HEK293T (cell line): ENCODE measurements at regions not wholly inside any gene's neighbourhood (a gene's known extent, or its start where the extent isn't known, plus 50 kb on each side); places are given as distances from the start of the nearest gene placed in this dataset.

Experiments used
- CTCF ChIA-PET: fragments of 350-600 bp; formaldehyde crosslinking; extraction: SDS; loops from one replicate; lab custom pipeline; 2021; ENCODE audit warnings: antibody characterized with exemption, inconsistent platforms; lab: Yijun Ruan, JAX
- POLR2A ChIA-PET: fragments of 350-600 bp; formaldehyde crosslinking; extraction: SDS; loops from one replicate; lab custom pipeline; 2020; ENCODE audit warnings: antibody characterized with exemption, inconsistent platforms; lab: Yijun Ruan, JAX
- DNase-seq: peaks from one replicate; pipeline ENCODE4 v3.0.0; 2012; ENCODE audit warnings: mixed read lengths; ENCODE audit errors: extremely low spot score
- ARNT ChIP-seq: fragments of 450-650 bp; IDR thresholded peaks from 2 replicates; pipeline ENCODE4 v1.6.1; 2017; ENCODE audit warnings: mild to moderate bottlenecking
- BHLHE40 ChIP-seq: fragments of 450-650 bp; IDR thresholded peaks from 2 replicates; pipeline ENCODE4 v1.6.1; 2016; ENCODE audit warnings: mild to moderate bottlenecking, moderate library complexity, borderline replicate concordance
- CTBP1 ChIP-seq: fragments of 450-650 bp; IDR thresholded peaks from 2 replicates; pipeline ENCODE4 v1.6.1; 2016; ENCODE audit warnings: borderline replicate concordance
- ELF4 ChIP-seq: fragments of 450-650 bp; IDR thresholded peaks from 2 replicates; pipeline ENCODE4 v1.6.1; 2017; ENCODE audit warnings: antibody characterized with exemption
- FOXA1 ChIP-seq: fragments of 450-650 bp; IDR thresholded peaks from 2 replicates; pipeline ENCODE4 v1.6.1; 2016; ENCODE audit warnings: mild to moderate bottlenecking
- FOXK2 ChIP-seq: fragments of 450-650 bp; IDR thresholded peaks from 2 replicates; pipeline ENCODE4 v1.6.1; 2016; ENCODE audit warnings: mild to moderate bottlenecking
- FOXM1 ChIP-seq: fragments of 450-650 bp; IDR thresholded peaks from 2 replicates; pipeline ENCODE4 v1.6.1; 2017; ENCODE audit warnings: mild to moderate bottlenecking, borderline replicate concordance
- HDGF ChIP-seq: fragments of 450-650 bp; IDR thresholded peaks from 2 replicates; pipeline ENCODE4 v1.6.1; 2017; ENCODE audit warnings: antibody characterized with exemption, borderline replicate concordance
- L3MBTL2 ChIP-seq: fragments of 450-650 bp; conservative IDR thresholded peaks from 2 replicates; pipeline ENCODE4 v1.6.1; 2016; ENCODE audit warnings: mild to moderate bottlenecking
- LEF1 ChIP-seq: fragments of 450-650 bp; IDR thresholded peaks from 2 replicates; pipeline ENCODE4 v1.6.1; 2017; ENCODE audit warnings: mild to moderate bottlenecking, borderline replicate concordance
- NFRKB ChIP-seq: fragments of 450-650 bp; IDR thresholded peaks from 2 replicates; pipeline ENCODE4 v1.6.1; 2016; ENCODE audit warnings: mild to moderate bottlenecking, moderate library complexity
- PKNOX1 ChIP-seq: fragments of 450-650 bp; IDR thresholded peaks from 2 replicates; pipeline ENCODE4 v1.6.1; 2016
- SP1 ChIP-seq: fragments of 450-650 bp; IDR thresholded peaks from 2 replicates; pipeline ENCODE4 v1.6.1; 2017
- SUZ12 ChIP-seq: fragments of 450-650 bp; IDR thresholded peaks from 2 replicates; pipeline ENCODE4 v1.6.1; 2016; ENCODE audit warnings: mild to moderate bottlenecking
- TARDBP ChIP-seq: fragments of 450-650 bp; IDR thresholded peaks from 2 replicates; pipeline ENCODE4 v1.6.1; 2016
- ZNF384 ChIP-seq: fragments of 450-650 bp; IDR thresholded peaks from 2 replicates; pipeline ENCODE4 v1.6.1; 2016

GRCh38 chr17:72553051-72553755 lies 432.4 kb downstream of the SOX9 start:
- ChIA-PET POLR2A (no interaction called here), CTCF (interaction anchor here (0.5 kb wide), 1 partner anchor 8 kb away, joined by 3 read pairs; no protein-coding TSS in a partner anchor)
- DNase-seq: no peak
- TF ChIP-seq FOXK2 (no peak), NFRKB (no peak), BHLHE40 (no peak), ELF4 (no peak), ARNT (no peak), TARDBP (no peak), FOXM1 (no peak), CTBP1 (no peak), SUZ12 (no peak), HDGF (no peak), PKNOX1 (no peak), SP1 (no peak), FOXA1 (no peak), ZNF384 (no peak), L3MBTL2 (no peak), LEF1 (no peak)

GRCh38 chr17:72554508-72554907 lies 433.7 kb downstream of the SOX9 start:
- ChIA-PET POLR2A (no interaction called here), CTCF (no interaction called here)
- TF ChIP-seq SUZ12 (no peak), FOXK2 (no peak), NFRKB (no peak), FOXM1 (no peak), TARDBP (no peak), ZNF384 (no peak)
- DNase-seq: no peak

GRCh38 chr17:72555052-72555451 lies 434.2 kb downstream of the SOX9 start:
- no peak for TF ChIP-seq SP1
- no peak for TF ChIP-seq TARDBP
- TF ChIP-seq FOXM1: no peak
- no peak for TF ChIP-seq ELF4
- TF ChIP-seq ZNF384: no peak
- TF ChIP-seq PKNOX1: no peak
- TF ChIP-seq ARNT: no peak
- no peak for TF ChIP-seq NFRKB
- TF ChIP-seq L3MBTL2: no peak
- no peak for TF ChIP-seq FOXK2
- TF ChIP-seq HDGF: no peak
- TF ChIP-seq SUZ12: no peak
- TF ChIP-seq CTBP1: no peak
- no peak for TF ChIP-seq BHLHE40
- TF ChIP-seq FOXA1: no peak
- no peak for TF ChIP-seq LEF1
- CTCF ChIA-PET: no interaction called here
- POLR2A ChIA-PET: no interaction called here
- DNase-seq: no peak

GRCh38 chr17:72556944-72557826 lies 436.4 kb downstream of the SOX9 start:
- POLR2A ChIA-PET: interaction anchor here (0.9 kb wide), 1 partner anchor 127 kb away, joined by 3 read pairs; no protein-coding TSS in a partner anchor
- no peak for TF ChIP-seq L3MBTL2
- TF ChIP-seq ARNT: no peak
- no peak for TF ChIP-seq TARDBP
- TF ChIP-seq SUZ12: no peak
- TF ChIP-seq ZNF384: no peak
- no peak for TF ChIP-seq NFRKB
- no peak for TF ChIP-seq BHLHE40
- no peak for TF ChIP-seq LEF1
- TF ChIP-seq PKNOX1: no peak
- no peak for TF ChIP-seq FOXM1
- TF ChIP-seq FOXA1: no peak
- TF ChIP-seq CTBP1: no peak
- TF ChIP-seq FOXK2: no peak
- no peak for TF ChIP-seq ELF4
- no peak for TF ChIP-seq HDGF
- TF ChIP-seq SP1: no peak
- peak; percentile 87 for DNase-seq
- CTCF ChIA-PET: interaction anchor here (0.5 to 1.6 kb wide), 38 partner anchors 9 to 1520 kb away, joined by 3 to 29 read pairs (median 4); no protein-coding TSS in a partner anchor

- CTCF ChIA-PET: interaction anchor here (0.9 to 3.6 kb wide), 5 partner anchors 28 to 597 kb away, joined by 3 to 36 read pairs (median 4); no protein-coding TSS in a partner anchor
- POLR2A ChIA-PET: no interaction called here
- no peak for TF ChIP-seq FOXK2
- no peak for TF ChIP-seq NFRKB
- TF ChIP-seq FOXA1: no peak
- TF ChIP-seq LEF1: no peak
- no peak for TF ChIP-seq L3MBTL2
- TF ChIP-seq ARNT: no peak
- no peak for TF ChIP-seq TARDBP
- no peak for TF ChIP-seq BHLHE40
- TF ChIP-seq ELF4: no peak
- no peak for TF ChIP-seq SP1
- TF ChIP-seq ZNF384: no peak
- DNase-seq: no peak
These were observed 438.2 kb downstream of the SOX9 start for GRCh38 chr17:72558971-72559476.
